Omental fat pad (tissue), 3 donors: ENCODE measurements at regions not wholly inside any gene's neighbourhood (a gene's known extent, or its start where the extent isn't known, plus 50 kb on each side); places are given as distances from the start of the nearest gene placed in this dataset.

Experiments
- ATAC-seq: fragments of 150-250 bp; one replicate; pipeline ENCODE4 v1.9.1; 2016; ENCODE audit warnings: mild to moderate bottlenecking, moderate library complexity; ENCODE audit not compliant: low FRiP score
- DNase-seq: peaks from one replicate; pipeline ENCODE4 v3.0.0-alpha.2; 2019; ENCODE audit warnings: low spot score
- TF ChIP-seq, protein P1 (sequence below), 3 donors: fragments of 450-650 bp; IDR thresholded peaks; one replicate each; pipeline ENCODE4 v1.5.1; 2016 to 2017; ENCODE audit warnings: antibody characterized with exemption in 3 of 3, mild to moderate bottlenecking in 3 of 3, moderate library complexity in 2 of 3

DNA sequence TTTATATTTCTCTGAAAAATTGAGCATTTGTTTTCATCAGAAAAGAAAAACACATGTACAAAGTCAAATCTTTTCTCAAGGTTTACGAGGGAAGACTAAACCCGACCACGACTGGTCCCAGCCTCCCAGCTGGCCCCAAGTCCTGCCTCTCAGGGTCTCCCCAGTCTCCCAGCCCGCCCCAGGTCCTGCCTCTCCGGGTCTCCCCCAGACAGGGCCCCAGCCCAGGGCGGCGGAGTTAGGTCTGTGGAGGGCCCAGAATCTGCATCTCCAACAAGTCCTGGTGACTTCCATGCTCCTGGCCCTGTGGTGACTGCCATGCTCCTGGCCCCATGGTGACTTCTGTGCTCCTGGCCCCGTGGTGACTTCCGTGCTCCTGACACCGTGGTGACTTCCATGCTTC is 359.9 kb downstream of the IRX2 start:
- no peak for DNase-seq
- no peak for ATAC-seq
- TF ChIP-seq, protein P1, sequence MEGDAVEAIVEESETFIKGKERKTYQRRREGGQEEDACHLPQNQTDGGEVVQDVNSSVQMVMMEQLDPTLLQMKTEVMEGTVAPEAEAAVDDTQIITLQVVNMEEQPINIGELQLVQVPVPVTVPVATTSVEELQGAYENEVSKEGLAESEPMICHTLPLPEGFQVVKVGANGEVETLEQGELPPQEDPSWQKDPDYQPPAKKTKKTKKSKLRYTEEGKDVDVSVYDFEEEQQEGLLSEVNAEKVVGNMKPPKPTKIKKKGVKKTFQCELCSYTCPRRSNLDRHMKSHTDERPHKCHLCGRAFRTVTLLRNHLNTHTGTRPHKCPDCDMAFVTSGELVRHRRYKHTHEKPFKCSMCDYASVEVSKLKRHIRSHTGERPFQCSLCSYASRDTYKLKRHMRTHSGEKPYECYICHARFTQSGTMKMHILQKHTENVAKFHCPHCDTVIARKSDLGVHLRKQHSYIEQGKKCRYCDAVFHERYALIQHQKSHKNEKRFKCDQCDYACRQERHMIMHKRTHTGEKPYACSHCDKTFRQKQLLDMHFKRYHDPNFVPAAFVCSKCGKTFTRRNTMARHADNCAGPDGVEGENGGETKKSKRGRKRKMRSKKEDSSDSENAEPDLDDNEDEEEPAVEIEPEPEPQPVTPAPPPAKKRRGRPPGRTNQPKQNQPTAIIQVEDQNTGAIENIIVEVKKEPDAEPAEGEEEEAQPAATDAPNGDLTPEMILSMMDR (IDR thresholded peaks at IDR 0.05), result no peak

DNA sequence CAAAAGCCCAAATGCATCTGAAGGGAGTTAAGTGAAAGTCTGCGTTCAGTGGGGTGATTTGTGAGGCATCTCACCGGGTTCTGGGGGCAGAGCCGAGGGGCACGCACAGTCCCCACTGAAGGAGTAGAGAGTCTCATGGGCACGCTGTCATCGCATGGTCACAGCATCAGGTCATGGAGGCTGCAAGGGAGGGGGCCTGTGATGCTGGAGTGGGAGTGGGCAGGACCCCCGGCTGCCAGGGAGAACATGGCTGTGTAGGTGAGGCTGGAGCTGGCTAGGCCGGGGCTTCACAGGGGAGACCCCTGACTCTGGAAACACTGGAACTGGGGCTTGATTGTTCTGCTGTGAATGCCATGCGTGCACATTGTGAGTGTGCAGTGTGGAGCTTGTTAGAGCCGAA is 360.5 kb downstream of the IRX2 start:
- DNase-seq, result no peak
- TF ChIP-seq, protein P1 (IDR thresholded peaks at IDR 0.05), result no peak
- ATAC-seq, result no peak

DNA sequence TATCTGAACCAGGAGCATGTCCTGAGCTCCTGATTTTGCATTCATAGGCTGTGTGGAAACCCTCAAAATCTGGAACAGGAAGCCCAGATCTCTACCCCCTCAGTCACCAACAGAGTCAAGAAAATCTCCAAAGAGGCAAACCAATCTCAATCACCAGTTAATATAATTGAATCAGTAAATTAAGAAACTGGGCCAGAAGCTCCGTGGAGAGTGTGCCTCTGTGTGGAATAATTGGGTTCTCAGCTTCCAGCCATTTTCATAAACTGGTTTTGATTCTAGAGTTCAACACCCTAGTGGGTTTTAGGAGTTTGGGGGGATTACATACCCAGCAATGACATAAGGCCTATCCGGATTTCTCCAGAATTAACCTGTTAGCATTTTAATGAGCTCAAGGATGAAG is 362.9 kb downstream of the IRX2 start:
- DNase-seq (no peak), ATAC-seq (no peak)
- TF ChIP-seq, protein P1 (IDR thresholded peaks at IDR 0.05), result no peak

DNA sequence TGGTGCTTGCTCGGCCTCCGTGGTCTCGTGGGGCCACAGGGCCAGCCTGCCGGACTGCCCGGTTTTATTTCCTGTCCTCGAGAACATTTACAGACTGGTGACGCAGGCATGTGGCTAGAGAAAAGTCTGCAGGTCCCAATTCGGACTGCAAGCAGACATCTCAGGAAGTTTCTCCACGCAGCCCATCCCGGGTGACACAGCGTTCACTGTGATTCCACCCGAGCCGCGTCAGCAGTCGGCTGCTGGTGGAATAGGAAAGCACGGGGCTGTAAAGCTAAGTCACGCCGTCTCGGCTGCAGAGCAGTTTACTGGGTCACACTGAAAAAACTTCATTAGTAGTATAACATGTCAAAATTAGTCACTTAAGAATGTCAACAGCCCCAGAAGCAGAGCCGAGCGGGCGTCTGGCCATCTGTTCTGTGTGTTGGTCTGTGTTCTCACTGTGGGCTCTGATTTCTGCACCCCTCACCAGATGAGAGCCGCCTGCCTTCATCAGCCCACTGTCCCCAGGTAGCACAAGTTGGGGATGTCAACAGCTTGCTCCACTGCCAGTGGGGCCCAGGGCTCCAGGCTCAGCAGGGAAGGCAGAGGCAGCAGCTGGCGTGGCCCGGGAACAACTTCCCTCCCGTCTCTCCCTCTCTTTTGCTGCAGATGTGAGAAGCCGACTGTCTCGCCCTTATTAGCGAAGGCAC is 363.7 kb downstream of the IRX2 start:
- no peak for ATAC-seq
- TF ChIP-seq, protein P1 (IDR thresholded peaks at IDR 0.05), result no peak

DNA sequence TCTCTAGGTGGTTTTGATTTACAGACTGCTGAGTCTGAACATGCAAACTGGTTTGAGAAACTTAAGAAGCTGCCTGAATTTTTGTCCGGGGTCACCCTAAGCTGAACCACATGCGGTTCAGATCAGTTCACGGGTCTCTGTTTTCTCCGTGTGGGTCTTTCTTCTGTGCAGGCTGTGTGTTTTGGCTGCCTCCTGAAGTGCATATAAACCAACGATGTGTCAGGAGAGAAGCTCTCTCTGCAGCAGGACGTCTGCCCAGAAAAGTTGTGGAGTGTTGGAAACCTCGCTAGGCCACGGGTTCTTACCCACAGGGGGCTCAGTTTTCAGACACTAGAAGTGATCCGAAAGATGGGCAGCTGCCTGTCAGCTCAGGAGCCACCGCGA is 364.2 kb downstream of the IRX2 start:
- ATAC-seq (no peak), DNase-seq (no peak)
- TF ChIP-seq, protein P1 (IDR thresholded peaks at IDR 0.05), result no peak

More for the DNA sequence above, 363.7 kb downstream of the IRX2 start:
- DNase-seq, result no peak

DNA sequence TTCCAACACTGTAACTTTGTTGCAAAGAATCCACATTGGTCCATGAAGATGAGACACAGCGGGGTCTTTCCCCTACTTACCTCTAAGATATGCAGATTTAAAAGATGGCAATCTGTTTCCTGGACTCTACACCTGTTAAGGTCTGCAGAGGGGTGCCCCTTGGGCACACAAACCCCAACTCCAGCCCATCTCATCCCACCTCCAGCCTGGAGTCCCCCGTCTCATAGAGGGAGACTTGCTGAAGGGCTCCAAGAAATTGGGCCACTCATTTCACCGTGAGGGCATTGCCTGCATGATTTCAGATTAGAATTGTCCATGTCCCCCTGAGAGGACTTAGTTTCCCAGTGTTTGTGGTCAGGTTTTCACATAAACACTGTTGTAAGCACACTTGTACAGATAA is 365.7 kb downstream of the IRX2 start:
- DNase-seq, result no peak
- TF ChIP-seq, protein P1 (IDR thresholded peaks at IDR 0.05), result no peak
- no peak for ATAC-seq

DNA sequence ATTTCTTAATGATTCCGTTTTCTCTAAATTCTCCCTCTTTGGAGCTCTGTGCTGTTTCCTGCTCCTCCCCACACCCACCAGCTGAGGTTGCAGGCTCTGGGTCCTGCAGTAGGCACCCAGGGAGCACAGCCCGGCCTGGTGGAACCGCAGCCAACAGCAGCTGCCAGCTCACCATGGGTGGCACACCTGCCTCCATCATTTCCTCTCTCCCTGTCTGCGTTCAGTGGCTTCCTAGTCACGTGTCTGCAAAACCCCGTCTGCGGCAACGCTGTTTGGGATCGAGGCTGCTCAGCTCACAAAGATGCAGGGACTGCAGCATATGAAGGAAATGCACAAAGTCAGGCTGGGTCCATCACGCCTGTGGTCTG is 367.8 kb downstream of the IRX2 start:
- ATAC-seq (no peak), DNase-seq (no peak)
- TF ChIP-seq, protein P1 (IDR thresholded peaks at IDR 0.05), result no peak
